Cardiac muscle cell (in vitro differentiated cells and primary cell): ENCODE measurements at regions not wholly inside any gene's neighbourhood (a gene's known extent, or its start where the extent isn't known, plus 50 kb on each side); places are given as distances from the start of the nearest gene placed in this dataset.

Experiments used
- DNase-seq, 2 donors: peaks; one replicate each; pipeline versions ENCODE4 v3.0.0 to v3.0.0-alpha.2; 2010 to 2017; ENCODE audit warnings: low read depth in 1 of 2, low spot score in 1 of 2
- H3K27ac ChIP-seq: fragments of 200-600 bp; sonication (generic); 2 replicates; pipeline ENCODE4 v1.5.1; 2016
- H3K27me3 ChIP-seq: fragments of 200-600 bp; sonication (generic); 2 replicates; pipeline ENCODE4 v1.6.0; 2016; ENCODE audit warnings: control low read depth
- H3K36me3 ChIP-seq: fragments of 200-600 bp; sonication (generic); 2 replicates; pipeline ENCODE4 v1.5.1; 2016; ENCODE audit warnings: control low read depth
- H3K4me1 ChIP-seq: fragments of 200-600 bp; sonication (generic); 2 replicates; pipeline ENCODE4 v1.8.1; 2017; ENCODE audit warnings: low read depth, mild to moderate bottlenecking, mixed run types
- H3K4me3 ChIP-seq: fragments of 200-600 bp; sonication (generic); 2 replicates; pipeline ENCODE4 v1.5.1; 2016; ENCODE audit warnings: mild to moderate bottlenecking
- H3K9me3 ChIP-seq: fragments of 200-600 bp; sonication (generic); 2 replicates; pipeline ENCODE4 v1.5.1; 2017; ENCODE audit warnings: low read depth, mild to moderate bottlenecking, control low read depth
- TF ChIP-seq, protein P1 (sequence below): IDR thresholded peaks from 2 replicates; pipeline ENCODE4 v1.5.1; 2012; ENCODE audit warnings: low read depth, mild to moderate bottlenecking, low read length

DNA sequence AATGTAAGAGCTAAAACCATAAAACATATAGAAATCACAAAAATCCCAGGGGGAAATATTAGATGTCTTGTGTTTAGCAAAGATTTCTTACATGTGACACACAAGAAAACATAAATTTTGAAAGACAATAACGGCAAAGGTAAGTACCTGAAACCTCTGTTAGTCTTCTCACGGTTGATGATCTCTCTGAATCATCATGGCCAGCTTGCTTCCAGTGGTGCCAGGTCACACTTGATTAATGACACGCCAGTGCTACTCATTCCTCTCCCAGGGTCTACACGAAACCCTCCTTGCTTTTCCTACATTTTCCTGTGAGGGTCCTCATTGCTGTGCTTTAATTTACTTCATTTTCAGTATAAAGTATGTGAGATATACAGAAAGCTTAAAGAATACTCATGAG, 114.4 kb upstream of the PARP11 start:
- Histone ChIP-seq H3K36me3 (no peaks in the 10 kb centered on the region), H3K27ac (no peak overlapping the region), H3K4me3 (no peak overlapping the region), H3K27me3 (no peaks in the 10 kb centered on the region), H3K9me3 (no peaks in the 10 kb centered on the region), H3K4me1 (peaks cover 4% of the 10 kb centered on the region)
- no peak for DNase-seq
- TF ChIP-seq, protein P1, sequence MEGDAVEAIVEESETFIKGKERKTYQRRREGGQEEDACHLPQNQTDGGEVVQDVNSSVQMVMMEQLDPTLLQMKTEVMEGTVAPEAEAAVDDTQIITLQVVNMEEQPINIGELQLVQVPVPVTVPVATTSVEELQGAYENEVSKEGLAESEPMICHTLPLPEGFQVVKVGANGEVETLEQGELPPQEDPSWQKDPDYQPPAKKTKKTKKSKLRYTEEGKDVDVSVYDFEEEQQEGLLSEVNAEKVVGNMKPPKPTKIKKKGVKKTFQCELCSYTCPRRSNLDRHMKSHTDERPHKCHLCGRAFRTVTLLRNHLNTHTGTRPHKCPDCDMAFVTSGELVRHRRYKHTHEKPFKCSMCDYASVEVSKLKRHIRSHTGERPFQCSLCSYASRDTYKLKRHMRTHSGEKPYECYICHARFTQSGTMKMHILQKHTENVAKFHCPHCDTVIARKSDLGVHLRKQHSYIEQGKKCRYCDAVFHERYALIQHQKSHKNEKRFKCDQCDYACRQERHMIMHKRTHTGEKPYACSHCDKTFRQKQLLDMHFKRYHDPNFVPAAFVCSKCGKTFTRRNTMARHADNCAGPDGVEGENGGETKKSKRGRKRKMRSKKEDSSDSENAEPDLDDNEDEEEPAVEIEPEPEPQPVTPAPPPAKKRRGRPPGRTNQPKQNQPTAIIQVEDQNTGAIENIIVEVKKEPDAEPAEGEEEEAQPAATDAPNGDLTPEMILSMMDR, result no peak

DNA sequence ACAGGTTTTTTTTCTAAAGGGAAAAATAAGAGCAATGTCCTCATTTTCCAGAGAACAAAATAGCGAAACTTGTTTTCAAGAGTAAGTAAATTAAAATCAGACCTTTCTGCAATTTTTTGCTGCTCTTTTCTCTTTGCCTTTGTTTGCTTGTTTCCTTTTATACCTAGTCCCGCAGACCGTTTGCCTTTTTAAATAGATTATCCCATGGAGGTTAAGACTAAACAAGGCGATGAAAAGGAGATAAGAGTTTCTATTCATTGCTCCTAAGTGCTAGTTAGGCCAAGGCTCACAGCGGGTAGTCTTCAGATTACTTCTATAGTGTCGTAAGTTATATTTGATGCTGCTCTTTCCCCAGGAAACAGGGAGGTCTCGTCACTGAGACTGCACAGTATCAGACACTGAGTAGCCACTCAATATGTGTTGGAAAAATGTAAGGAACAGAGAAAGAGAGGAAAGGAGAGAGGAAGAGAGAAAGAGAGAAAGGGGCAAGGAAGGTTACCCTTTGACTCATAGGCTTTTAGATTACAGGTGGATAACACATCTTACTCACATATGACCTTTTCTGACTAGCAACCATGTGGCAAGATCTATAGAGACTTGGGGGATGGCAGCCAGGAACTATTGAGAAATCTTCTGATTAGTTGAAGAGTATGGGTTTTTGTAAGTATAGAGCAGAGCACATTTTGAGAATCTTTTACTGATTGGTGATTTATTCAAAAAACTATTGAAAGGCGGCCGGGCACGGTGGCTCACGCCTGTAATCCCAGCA, 107.5 kb upstream of the PARP11 start:
- Histone ChIP-seq H3K4me3 (no peak overlapping the region), H3K4me1 (no peaks in the 10 kb centered on the region), H3K9me3 (no peaks in the 10 kb centered on the region), H3K36me3 (no peaks in the 10 kb centered on the region), H3K27me3 (no peaks in the 10 kb centered on the region), H3K27ac (no peak overlapping the region)
- DNase-seq, result no peak
- TF ChIP-seq, protein P1, result no peak

DNA sequence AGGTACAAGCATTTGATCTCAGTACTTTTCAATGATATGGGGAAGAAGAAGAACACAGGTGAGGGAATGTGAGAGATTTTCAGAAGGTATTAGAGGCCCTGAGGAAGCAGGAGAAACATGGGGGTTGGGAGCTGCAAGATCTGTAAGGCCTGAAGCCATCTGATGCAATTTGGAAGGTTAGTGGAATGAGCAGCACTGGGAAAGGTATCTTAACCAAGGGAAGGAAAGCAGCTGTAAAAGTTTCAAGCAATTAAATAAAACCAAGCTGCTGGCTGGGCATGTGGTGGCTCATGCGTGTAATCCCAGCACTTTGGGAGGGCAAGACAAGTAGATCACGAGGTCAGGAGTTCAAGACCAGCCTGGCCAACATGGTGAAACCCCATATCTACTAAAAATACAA, 104.4 kb upstream of the PARP11 start:
- H3K27ac ChIP-seq, result no peak overlapping the region
- no peaks in the 10 kb centered on the region for H3K27me3 ChIP-seq
- H3K4me1 ChIP-seq, result peaks cover 4% of the 10 kb centered on the region
- no peak overlapping the region for H3K4me3 ChIP-seq
- H3K9me3 ChIP-seq, result no peaks in the 10 kb centered on the region
- TF ChIP-seq, protein P1, result no peak
- DNase-seq, result no peak
- no peaks in the 10 kb centered on the region for H3K36me3 ChIP-seq

DNA sequence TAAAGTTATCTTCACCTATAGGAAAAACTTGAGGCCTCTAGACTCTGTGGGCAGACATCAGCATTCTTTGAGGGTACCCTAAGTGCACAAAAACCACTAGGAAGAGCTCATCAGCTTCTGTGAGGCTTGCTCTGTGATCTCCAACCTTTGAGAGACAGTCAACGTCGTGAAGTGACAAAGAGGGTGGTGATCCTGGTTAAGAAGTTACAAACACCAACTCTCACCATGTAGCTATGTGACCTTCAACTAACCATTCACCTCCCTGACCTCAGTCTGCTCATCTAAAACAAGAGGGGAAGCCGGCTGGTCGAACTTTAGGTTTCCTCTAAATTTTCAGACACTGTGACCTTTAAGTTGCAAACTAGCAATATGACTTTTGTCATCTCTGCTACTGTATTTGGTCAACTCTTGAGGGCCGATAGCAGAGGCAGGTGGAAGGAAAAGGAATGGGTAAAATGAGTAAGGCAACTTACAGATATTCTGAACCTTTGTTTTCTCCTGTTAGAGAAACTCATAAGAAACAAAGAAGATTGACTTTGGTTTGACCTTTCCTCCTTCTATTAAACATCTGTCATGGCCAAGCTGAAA, 103.2 kb upstream of the PARP11 start:
- Histone ChIP-seq H3K36me3 (no peaks in the 10 kb centered on the region), H3K27me3 (no peaks in the 10 kb centered on the region), H3K4me3 (no peak overlapping the region), H3K9me3 (no peaks in the 10 kb centered on the region), H3K4me1 (peaks cover 4% of the 10 kb centered on the region), H3K27ac (no peak overlapping the region)
- TF ChIP-seq, protein P1, result no peak
- DNase-seq, result no peak

DNA sequence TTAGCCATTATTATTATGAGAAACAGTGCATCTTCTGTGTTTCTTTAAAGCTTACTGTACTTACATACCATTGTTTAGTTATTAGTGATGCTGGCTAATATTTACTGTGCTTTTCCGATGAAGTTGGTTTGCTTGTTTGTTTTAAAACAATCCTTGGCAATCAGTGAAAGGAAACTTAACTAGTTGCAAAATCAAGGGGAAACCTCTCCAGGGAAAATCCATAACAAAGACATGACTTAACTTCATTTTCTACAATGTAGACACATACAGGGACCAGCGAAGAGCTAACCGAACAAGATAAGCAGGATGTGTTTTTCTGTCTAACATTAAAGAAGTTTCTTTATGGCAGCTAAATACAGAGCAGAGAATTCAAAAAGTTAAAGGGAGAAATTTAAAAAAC, 102.5 kb upstream of the PARP11 start:
- H3K9me3 ChIP-seq, result no peaks in the 10 kb centered on the region
- TF ChIP-seq, protein P1, result no peak
- no peak for DNase-seq
- H3K36me3 ChIP-seq, result no peaks in the 10 kb centered on the region
- H3K4me3 ChIP-seq, result no peak overlapping the region
- no peak overlapping the region for H3K27ac ChIP-seq
- no peaks in the 10 kb centered on the region for H3K27me3 ChIP-seq
- peaks cover 4% of the 10 kb centered on the region for H3K4me1 ChIP-seq
